Panc1 (cell line): ENCODE measurements at regions not wholly inside any gene's neighbourhood (a gene's known extent, or its start where the extent isn't known, plus 50 kb on each side); places are given as distances from the start of the nearest gene placed in this dataset.

Experiments
- ATAC-seq: fragments of 200-7000 bp; cut with Tn5 transposase; 2 replicates; pipeline ENCODE4 v1.9.1; 2020; ENCODE audit warnings: mild to moderate bottlenecking, moderate library complexity
- BruUV-seq: library from RNA; stranded (reverse); fragments of 400-500 nt; replicated peaks from 2 replicates; lab custom pipeline; 2021; lab: Mats Ljungman, UMichigan
- CTCF ChIA-PET: fragments of 300-600 bp; sonication (Branson Sonifier 250); formaldehyde crosslinking; loops from one replicate; lab custom pipeline; 2022; ENCODE audit warnings: antibody characterized with exemption; lab: Charles Lee
- POLR2A ChIA-PET: fragments of 300-600 bp; sonication (Branson Sonifier 250); formaldehyde crosslinking; loops from one replicate; lab custom pipeline; 2022; ENCODE audit warnings: antibody characterized with exemption; lab: Charles Lee
- DNase-seq: peaks from one replicate; pipeline ENCODE4 v3.0.0-alpha.2; 2010; ENCODE audit warnings: low read depth, low spot score
- H3K27ac ChIP-seq: 2 replicates; pipeline ENCODE4 v1.5.1; 2011; ENCODE audit warnings: mild to moderate bottlenecking, low read length, inconsistent platforms
- H3K27me3 ChIP-seq: fragments of 200-500 bp; sonication (Bioruptor generic); 2 replicates; pipeline ENCODE4 v1.6.0; 2014; ENCODE audit warnings: low read length, inconsistent platforms; ENCODE audit not compliant: control insufficient read depth, insufficient read depth
- H3K36me3 ChIP-seq: fragments of 200-500 bp; sonication (Bioruptor generic); 2 replicates; pipeline ENCODE4 v1.5.1; 2014; ENCODE audit warnings: inconsistent platforms, mild to moderate bottlenecking, low read length, moderate library complexity; ENCODE audit not compliant: control insufficient read depth, insufficient read depth
- H3K4me1 ChIP-seq: 2 replicates; pipeline ENCODE4 v1.5.1; 2011; ENCODE audit warnings: inconsistent platforms, mild to moderate bottlenecking, low read length, moderate library complexity; ENCODE audit not compliant: control insufficient read depth, insufficient read depth
- H3K4me3 ChIP-seq, 2 experiments: 2 replicates each; pipeline ENCODE4 v1.5.1; 2011 to 2012; ENCODE audit warnings: low read depth in 2 of 2, low read length in 2 of 2, mild to moderate bottlenecking in 2 of 2, inconsistent platforms in 1 of 2, moderate library complexity in 1 of 2
- H3K9me3 ChIP-seq: fragments of 200-500 bp; sonication (Bioruptor generic); 2 replicates; pipeline ENCODE4 v1.5.1; 2014; ENCODE audit warnings: low read depth, mild to moderate bottlenecking, inconsistent platforms, low read length, moderate library complexity; ENCODE audit not compliant: control insufficient read depth, insufficient read depth
- POLR2AphosphoS5 ChIP-seq: IDR thresholded peaks from 2 replicates; pipeline ENCODE4 v1.6.1; 2012; ENCODE audit warnings: mild to moderate bottlenecking, low read depth, low read length, moderate library complexity
- SIN3A ChIP-seq: IDR thresholded peaks from 2 replicates; pipeline ENCODE4 v1.6.1; 2012; ENCODE audit warnings: low read depth, mild to moderate bottlenecking, low read length, moderate library complexity, borderline replicate concordance; ENCODE audit not compliant: insufficient read depth
- TCF7L2 ChIP-seq: IDR thresholded peaks from 2 replicates; pipeline ENCODE4 v1.6.1; 2011; ENCODE audit warnings: mild to moderate bottlenecking, low read depth, low read length, inconsistent platforms
- in situ Hi-C: cut with HindIII; loops from 2 replicates; pipeline ENCODE4 v1.10.0; 2016; ENCODE audit warnings: low sequenced_read_pairs, low pct_unique_long_range_greater_than_20kb
- intact Hi-C: fragments of 100-400 bp; cut with micrococcal nuclease; formaldehyde crosslinking; loops from one replicate; pipeline ENCODE4 v1.10.0; 2022; ENCODE audit not compliant: unreplicated experiment
- TF ChIP-seq, protein P1 (sequence below), 2 experiments: IDR thresholded peaks; 2 replicates each; pipeline ENCODE4 v1.6.1; 2011 to 2012; ENCODE audit warnings: low read depth in 2 of 2, control low read depth in 1 of 2, low read length in 1 of 2, mild to moderate bottlenecking in 1 of 2, moderate library complexity in 1 of 2; ENCODE audit not compliant: insufficient read depth in 1 of 2
- TF ChIP-seq, protein P2 (sequence below): fragments of 450-650 bp; IDR thresholded peaks from 2 replicates; pipeline ENCODE4 v1.5.1; 2017; ENCODE audit warnings: mild to moderate bottlenecking

DNA sequence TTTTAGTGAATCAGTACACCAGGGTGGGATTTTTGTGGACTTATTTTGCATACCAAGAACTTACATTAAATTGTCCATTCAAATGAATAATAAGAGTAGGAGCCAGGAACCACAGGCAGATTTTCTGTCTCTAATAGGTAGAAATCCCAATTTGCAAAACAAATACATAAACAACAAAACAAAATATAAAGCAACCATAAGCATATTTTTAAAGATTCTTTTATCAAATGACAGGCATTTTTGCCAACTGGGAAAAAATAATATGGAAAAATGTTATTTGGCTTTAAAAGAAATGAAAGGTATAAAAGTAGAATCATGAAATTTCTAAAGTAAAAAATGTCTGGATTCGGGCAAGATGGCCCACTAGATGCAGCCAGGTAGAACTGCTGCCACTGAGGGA lies 71.2 kb upstream of the PDE7B start:
- ChIA-PET POLR2A (no interaction called here), CTCF (no interaction called here)
- H3K4me1 ChIP-seq: no peaks in the 10 kb centered on the region
- no peak for DNase-seq
- H3K9me3 ChIP-seq: no peaks in the 10 kb centered on the region
- BruUV-seq: no TSS peak
- H3K27ac ChIP-seq: no peak overlapping the region
- in situ Hi-C loops (no loop called here), intact Hi-C loops (no loop called here)
- H3K4me3 ChIP-seq: no peak overlapping the region
- no peaks in the 10 kb centered on the region for H3K36me3 ChIP-seq
- TF ChIP-seq, protein P1, sequence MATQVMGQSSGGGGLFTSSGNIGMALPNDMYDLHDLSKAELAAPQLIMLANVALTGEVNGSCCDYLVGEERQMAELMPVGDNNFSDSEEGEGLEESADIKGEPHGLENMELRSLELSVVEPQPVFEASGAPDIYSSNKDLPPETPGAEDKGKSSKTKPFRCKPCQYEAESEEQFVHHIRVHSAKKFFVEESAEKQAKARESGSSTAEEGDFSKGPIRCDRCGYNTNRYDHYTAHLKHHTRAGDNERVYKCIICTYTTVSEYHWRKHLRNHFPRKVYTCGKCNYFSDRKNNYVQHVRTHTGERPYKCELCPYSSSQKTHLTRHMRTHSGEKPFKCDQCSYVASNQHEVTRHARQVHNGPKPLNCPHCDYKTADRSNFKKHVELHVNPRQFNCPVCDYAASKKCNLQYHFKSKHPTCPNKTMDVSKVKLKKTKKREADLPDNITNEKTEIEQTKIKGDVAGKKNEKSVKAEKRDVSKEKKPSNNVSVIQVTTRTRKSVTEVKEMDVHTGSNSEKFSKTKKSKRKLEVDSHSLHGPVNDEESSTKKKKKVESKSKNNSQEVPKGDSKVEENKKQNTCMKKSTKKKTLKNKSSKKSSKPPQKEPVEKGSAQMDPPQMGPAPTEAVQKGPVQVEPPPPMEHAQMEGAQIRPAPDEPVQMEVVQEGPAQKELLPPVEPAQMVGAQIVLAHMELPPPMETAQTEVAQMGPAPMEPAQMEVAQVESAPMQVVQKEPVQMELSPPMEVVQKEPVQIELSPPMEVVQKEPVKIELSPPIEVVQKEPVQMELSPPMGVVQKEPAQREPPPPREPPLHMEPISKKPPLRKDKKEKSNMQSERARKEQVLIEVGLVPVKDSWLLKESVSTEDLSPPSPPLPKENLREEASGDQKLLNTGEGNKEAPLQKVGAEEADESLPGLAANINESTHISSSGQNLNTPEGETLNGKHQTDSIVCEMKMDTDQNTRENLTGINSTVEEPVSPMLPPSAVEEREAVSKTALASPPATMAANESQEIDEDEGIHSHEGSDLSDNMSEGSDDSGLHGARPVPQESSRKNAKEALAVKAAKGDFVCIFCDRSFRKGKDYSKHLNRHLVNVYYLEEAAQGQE (IDR thresholded peaks at IDR 0.05; ENCODE audit: insufficient read depth in 1 of 2, low read depth in 2 of 2, low read length in 1 of 2): no peak
- TF ChIP-seq TCF7L2: no peak
- TF ChIP-seq POLR2AphosphoS5: no peak
- TF ChIP-seq SIN3A: no peak
- TF ChIP-seq, protein P2, sequence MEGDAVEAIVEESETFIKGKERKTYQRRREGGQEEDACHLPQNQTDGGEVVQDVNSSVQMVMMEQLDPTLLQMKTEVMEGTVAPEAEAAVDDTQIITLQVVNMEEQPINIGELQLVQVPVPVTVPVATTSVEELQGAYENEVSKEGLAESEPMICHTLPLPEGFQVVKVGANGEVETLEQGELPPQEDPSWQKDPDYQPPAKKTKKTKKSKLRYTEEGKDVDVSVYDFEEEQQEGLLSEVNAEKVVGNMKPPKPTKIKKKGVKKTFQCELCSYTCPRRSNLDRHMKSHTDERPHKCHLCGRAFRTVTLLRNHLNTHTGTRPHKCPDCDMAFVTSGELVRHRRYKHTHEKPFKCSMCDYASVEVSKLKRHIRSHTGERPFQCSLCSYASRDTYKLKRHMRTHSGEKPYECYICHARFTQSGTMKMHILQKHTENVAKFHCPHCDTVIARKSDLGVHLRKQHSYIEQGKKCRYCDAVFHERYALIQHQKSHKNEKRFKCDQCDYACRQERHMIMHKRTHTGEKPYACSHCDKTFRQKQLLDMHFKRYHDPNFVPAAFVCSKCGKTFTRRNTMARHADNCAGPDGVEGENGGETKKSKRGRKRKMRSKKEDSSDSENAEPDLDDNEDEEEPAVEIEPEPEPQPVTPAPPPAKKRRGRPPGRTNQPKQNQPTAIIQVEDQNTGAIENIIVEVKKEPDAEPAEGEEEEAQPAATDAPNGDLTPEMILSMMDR: no peak
- no peaks in the 10 kb centered on the region for H3K27me3 ChIP-seq
- ATAC-seq: no peak

DNA sequence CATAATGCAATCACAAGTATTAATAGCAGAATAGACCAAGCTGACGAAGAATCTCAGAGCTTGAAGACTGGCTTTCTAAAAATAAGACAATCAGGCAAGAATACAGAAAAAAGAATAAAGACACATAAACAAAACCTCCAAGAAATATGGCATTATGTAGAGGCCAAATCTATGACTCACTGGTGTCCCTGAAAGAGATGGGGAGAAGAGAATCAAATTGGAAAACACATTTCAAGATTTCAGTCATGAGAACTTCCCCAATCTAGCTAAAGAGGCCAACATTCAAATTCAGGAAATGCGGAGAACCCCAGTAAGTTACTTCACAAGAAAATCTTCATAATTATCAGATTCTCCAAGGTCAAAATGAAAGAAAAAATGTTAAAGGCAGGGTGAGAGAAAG lies 69.0 kb upstream of the PDE7B start:
- POLR2A ChIA-PET: no interaction called here
- H3K4me1 ChIP-seq: no peaks in the 10 kb centered on the region
- no peak for DNase-seq
- H3K27me3 ChIP-seq: no peaks in the 10 kb centered on the region
- CTCF ChIA-PET: no interaction called here
- H3K27ac ChIP-seq: no peak overlapping the region
- H3K36me3 ChIP-seq: no peaks in the 10 kb centered on the region
- no peak overlapping the region for H3K4me3 ChIP-seq
- ATAC-seq: no peak
- intact Hi-C loops (no loop called here), in situ Hi-C loops (no loop called here)
- BruUV-seq: no TSS peak
- H3K9me3 ChIP-seq: no peaks in the 10 kb centered on the region
- TF ChIP-seq, protein P1 (IDR thresholded peaks at IDR 0.05; ENCODE audit: insufficient read depth in 1 of 2, low read depth in 2 of 2, low read length in 1 of 2): no peak
- TF ChIP-seq, protein P2: no peak
- TF ChIP-seq SIN3A (no peak), POLR2AphosphoS5 (no peak), TCF7L2 (no peak)
